H1 (cell line): ENCODE measurements at regions not wholly inside any gene's neighbourhood (a gene's known extent, or its start where the extent isn't known, plus 50 kb on each side); places are given as distances from the start of the nearest gene placed in this dataset.

ENCODE experiments used
- BRCA1 ChIP-seq: IDR thresholded peaks from 2 replicates; pipeline ENCODE4 v1.6.1; 2012; ENCODE audit warnings: low read depth, low read length, improper control_type of control experiment
- GABPA ChIP-seq: IDR thresholded peaks from 2 replicates; pipeline ENCODE4 v1.6.1; 2011; ENCODE audit warnings: mild to moderate bottlenecking, low read length, moderate library complexity, borderline replicate concordance; ENCODE audit not compliant: insufficient read depth
- TCF12 ChIP-seq: IDR thresholded peaks from 2 replicates; pipeline ENCODE4 v1.6.1; 2011; ENCODE audit warnings: low read depth, mild to moderate bottlenecking, low read length
- TF ChIP-seq, protein P1 (sequence below), 3 experiments: IDR thresholded peaks; 1 replicate in 2 of 3; 2 replicates in 1 of 3; pipeline versions ENCODE4 v1.5.1 to v1.6.1; 2011; ENCODE audit warnings: low read length in 3 of 3, mild to moderate bottlenecking in 3 of 3, inconsistent platforms in 2 of 3, low read depth in 1 of 3, moderate library complexity in 1 of 3; ENCODE audit not compliant: insufficient read depth in 1 of 3; ENCODE audit errors: control extremely low read depth in 1 of 3
- TF ChIP-seq, protein P2 (sequence below): IDR thresholded peaks from 2 replicates; pipeline ENCODE4 v1.6.1; 2011; ENCODE audit warnings: low read length, improper control_type of control experiment

DNA sequence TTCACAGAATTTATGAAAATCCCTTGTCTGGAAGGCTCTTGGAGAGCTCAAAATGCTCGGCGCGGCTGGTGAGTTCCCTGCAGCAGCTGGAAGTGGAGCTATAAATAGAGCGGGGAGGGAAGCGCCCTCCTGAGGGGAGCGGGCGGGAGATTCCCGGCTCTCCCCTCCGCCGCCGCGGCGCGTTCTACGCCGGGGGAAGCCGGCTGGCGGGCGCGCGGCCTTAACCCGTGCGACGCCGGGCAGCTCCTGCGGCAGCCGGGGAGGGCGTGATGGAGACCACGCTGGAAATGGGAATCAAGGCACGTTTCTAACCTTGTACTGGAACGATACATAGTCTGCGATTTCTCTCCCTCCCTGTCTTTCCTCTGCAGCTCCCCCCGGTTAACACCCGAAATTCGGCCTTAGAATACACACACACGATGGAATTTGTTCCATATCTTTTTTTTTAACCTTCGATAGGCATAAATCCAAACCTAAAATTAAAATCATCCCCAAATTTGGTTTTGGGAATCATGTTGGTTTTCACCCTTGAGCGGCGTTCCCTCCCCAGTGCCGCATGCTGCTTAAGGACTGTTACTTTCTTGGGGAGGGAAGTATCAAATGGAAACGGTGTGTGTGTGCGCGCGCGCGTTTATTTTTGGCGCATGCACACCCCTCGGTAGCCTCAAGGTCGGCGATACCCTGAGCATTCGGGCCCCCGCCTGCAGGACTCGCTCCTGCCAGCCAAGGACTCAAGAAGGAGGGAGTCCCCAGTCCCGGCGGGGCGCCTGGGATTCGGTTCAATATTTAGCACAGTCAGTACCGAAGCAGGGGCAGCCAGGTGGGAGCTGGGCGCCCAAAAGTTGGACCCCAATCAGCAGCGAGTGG lies 306.3 kb upstream of the KCNN2 start (continued):
- TF ChIP-seq, protein P1, sequence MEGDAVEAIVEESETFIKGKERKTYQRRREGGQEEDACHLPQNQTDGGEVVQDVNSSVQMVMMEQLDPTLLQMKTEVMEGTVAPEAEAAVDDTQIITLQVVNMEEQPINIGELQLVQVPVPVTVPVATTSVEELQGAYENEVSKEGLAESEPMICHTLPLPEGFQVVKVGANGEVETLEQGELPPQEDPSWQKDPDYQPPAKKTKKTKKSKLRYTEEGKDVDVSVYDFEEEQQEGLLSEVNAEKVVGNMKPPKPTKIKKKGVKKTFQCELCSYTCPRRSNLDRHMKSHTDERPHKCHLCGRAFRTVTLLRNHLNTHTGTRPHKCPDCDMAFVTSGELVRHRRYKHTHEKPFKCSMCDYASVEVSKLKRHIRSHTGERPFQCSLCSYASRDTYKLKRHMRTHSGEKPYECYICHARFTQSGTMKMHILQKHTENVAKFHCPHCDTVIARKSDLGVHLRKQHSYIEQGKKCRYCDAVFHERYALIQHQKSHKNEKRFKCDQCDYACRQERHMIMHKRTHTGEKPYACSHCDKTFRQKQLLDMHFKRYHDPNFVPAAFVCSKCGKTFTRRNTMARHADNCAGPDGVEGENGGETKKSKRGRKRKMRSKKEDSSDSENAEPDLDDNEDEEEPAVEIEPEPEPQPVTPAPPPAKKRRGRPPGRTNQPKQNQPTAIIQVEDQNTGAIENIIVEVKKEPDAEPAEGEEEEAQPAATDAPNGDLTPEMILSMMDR (IDR thresholded peaks at IDR 0.05; ENCODE audit: control extremely low read depth in 1 of 3, insufficient read depth in 1 of 3, low read depth in 1 of 3, low read length in 3 of 3) = no peak
- no peak for TF ChIP-seq BRCA1
- TF ChIP-seq, protein P2, sequence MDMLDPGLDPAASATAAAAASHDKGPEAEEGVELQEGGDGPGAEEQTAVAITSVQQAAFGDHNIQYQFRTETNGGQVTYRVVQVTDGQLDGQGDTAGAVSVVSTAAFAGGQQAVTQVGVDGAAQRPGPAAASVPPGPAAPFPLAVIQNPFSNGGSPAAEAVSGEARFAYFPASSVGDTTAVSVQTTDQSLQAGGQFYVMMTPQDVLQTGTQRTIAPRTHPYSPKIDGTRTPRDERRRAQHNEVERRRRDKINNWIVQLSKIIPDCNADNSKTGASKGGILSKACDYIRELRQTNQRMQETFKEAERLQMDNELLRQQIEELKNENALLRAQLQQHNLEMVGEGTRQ = no peak
- TF ChIP-seq GABPA = no peak
- no peak for TF ChIP-seq TCF12
- TF ChIP-seq, all 59 proteins: peak for 17
